ENCODE measurements at regions not wholly inside any gene's neighbourhood (a gene's known extent, or its start where the extent isn't known, plus 50 kb on each side); places are given as distances from the start of the nearest gene placed in this dataset.
"Not testable (repeated sequence)": the region's sequence is repeated elsewhere in the genome, so short reads cannot be mapped to it uniquely, and the experiment has no call there.

DNA sequence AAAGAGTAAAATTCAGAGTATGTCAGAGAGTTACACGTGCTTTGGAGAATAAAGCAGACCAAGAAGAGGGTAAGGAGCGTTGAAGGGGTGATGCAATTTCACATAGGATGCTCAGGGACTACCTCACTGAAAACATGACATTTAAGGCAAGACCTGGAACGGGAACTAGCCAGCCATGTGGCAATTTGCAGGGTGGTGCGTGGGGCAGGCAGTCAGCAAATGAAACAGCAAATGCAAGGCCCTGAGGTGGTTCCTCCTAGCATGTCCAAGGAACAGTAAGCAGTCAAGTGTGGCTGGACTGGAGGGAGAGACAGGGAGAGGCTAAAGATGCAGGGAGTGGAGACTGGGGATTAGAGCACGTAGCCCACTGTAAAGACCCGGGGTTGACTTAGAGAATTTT lies 146.1 kb upstream of the LPP start:
- no peak for DNase-seq (ENCODE audit: low read depth)
- TF ChIP-seq CTCF (IDR thresholded peaks at IDR 0.05; ENCODE audit: insufficient read depth, low read depth, low read length) = no peak
- H3K4me3 ChIP-seq (ENCODE audit: low read depth, low read length) = no peak overlapping the region

DNA sequence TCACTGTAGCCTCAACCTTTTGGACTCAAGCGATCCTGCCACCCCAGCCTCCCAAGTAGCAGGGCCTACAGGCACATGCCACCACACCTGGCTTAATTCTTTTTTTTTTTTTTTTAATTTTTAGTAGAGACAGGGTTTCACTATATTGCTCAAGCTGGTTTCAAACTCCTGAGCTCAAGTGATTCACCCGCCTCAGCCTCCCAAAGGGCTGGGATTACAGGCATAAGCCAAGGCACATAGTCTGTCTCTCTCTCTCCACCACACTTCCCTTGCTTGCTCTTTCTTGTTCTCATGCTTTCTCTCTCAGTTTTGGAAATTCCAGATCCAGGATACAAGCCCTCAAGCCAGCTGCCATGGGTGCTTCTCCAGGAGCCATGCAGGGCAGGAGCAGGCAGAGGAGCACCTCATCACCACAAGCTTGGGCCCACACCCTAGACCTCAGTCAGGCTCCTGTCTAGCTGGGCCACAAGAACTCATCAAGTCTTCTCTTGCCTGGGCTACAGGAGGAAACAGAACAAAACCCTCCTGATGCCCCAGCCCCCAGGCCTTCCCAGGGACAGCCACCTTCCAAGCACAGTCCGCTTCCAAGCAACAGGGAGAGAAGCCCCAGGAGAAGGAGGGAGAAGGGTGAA lies 145.3 kb upstream of the LPP start:
- DNase-seq (ENCODE audit: low read depth) = no peak
- no peak for TF ChIP-seq CTCF (IDR thresholded peaks at IDR 0.05; ENCODE audit: insufficient read depth, low read depth, low read length)
- no peak overlapping the region for H3K4me3 ChIP-seq (ENCODE audit: low read depth, low read length)

DNA sequence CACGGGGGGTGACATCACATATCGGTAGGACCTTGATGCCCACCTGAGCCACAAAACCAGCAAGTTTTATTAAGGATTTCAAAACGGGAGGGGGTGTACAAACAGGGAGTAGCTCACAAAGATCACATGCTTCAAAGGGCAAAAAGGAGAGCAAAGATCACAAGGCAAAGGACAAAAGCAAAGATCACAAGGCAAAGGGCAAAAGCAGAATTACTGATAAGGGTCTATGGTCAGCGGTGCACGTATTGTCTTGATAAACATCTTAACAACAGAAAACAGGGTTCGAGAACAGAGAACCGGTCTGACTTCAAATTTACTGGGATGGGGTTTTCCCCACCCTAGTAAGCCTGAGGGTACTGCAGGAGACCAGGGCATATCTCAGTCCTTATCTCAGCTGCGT lies 143.5 kb upstream of the LPP start:
- DNase-seq (ENCODE audit: low read depth) = no peak
- TF ChIP-seq CTCF (IDR thresholded peaks at IDR 0.05; ENCODE audit: insufficient read depth, low read depth, low read length) = no peak
- no peak overlapping the region for H3K4me3 ChIP-seq (ENCODE audit: low read depth, low read length)

- no peak for DNase-seq (ENCODE audit: low read depth)
- no peak for TF ChIP-seq CTCF (IDR thresholded peaks at IDR 0.05; ENCODE audit: insufficient read depth, low read depth, low read length)
- H3K4me3 ChIP-seq (ENCODE audit: low read depth, low read length) = no peak overlapping the region
Measured at GRCh38 chr3:188019727-188020126, 134.2 kb upstream of the LPP start.

DNA sequence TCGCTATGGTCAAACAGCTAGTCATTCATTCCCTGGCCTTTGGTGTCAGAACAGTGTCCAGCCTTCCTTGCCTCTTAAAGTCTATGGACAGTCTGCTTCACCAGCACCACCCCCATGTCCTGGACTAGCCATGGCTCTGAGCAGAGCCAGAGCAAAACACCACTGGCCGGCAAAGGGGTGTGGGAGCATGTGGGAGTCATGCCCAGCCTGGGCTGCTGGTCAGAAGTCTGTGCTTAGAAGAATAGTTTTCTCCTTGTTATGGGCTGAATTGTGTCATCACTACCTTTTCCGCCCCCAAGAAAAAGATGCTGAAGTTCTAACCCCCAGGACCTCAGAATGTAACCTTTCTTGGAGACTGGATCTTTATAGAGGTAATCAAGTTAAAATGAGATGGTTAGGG lies 132.9 kb upstream of the LPP start:
- H3K4me3 ChIP-seq (ENCODE audit: low read depth, low read length) = no peak overlapping the region
- TF ChIP-seq CTCF (IDR thresholded peaks at IDR 0.05; ENCODE audit: insufficient read depth, low read depth, low read length) = no peak
- DNase-seq (ENCODE audit: low read depth) = peak; percentile 40

DNA sequence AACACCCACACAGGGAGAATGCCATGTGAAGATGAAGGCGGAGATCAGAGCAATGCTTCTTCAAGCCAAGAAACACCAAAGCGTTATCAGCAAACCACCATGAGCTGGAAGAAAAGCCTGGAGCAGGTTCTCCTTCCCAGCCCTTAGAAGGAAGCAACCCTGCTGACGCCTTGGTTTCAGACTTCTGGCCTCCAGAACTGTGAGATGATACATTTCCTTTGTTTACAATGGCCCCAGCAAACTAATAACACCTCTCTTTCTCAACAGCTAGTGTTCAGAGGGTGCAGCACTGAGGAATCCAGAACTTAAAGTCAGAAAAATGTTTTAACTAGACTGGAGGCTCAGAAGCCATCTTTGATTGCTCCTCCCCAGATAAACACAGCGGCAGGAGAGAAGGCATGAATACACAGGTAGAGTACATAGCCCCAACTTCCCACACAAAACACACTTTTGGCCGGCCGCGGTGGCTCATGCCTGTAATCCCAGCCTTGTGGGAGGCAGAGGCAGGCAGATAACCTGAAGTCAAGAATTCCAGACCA lies 132.4 kb upstream of the LPP start:
- peak; percentile 89 for DNase-seq (ENCODE audit: low read depth)
- no peak overlapping the region for H3K4me3 ChIP-seq (ENCODE audit: low read depth, low read length)
- TF ChIP-seq CTCF (IDR thresholded peaks at IDR 0.05; ENCODE audit: insufficient read depth, low read depth, low read length) = no peak

GRCh38 chr3:188022902-188023301 lies 131.1 kb upstream of the LPP start:
- not testable (repeated sequence) for H3K4me3 ChIP-seq (ENCODE audit: low read depth, low read length); DNase-seq (ENCODE audit: low read depth)

All from fibroblast of villous mesenchyme (primary cell).